ENCODE measurements at regions not wholly inside any gene's neighbourhood (a gene's known extent, or its start where the extent isn't known, plus 50 kb on each side); places are given as distances from the start of the nearest gene placed in this dataset.

- ChIA-PET POLR2A (no interaction called here), CTCF (no interaction called here)
- Histone ChIP-seq H3K9me3 (ENCODE audit: control extremely low read depth in 1 of 3, control insufficient read depth in 2 of 3, insufficient read depth in 1 of 3, low read length in 2 of 3) (peaks cover 0 to 14% (median 0%) of the 10 kb centered on the region in 3 donors), H3K9ac (ENCODE audit: low read length) (no peak overlapping the region), H3K27ac (ENCODE audit: low read length in 2 of 2) (no peak overlapping the region), H3K4me3 (ENCODE audit: control extremely low read depth in 1 of 5, extremely low read depth in 1 of 5, insufficient read depth in 1 of 5, low read depth in 2 of 5, low read length in 4 of 5) (no peak overlapping the region), H2AFZ (ENCODE audit: insufficient read depth, low read depth, low read length, poor library complexity, severe bottlenecking) (no peak overlapping the region), H3K36me3 (replicated peaks in 1 of 2; ENCODE audit: control extremely low read depth in 1 of 2, control insufficient read depth in 1 of 2, extremely low read depth in 1 of 2, insufficient read depth in 2 of 2, low read length in 1 of 2) (no peaks in the 10 kb centered on the region), H3K4me1 (ENCODE audit: control insufficient read depth in 2 of 2, insufficient read depth in 2 of 2, low read length in 2 of 2) (no peaks in the 10 kb centered on the region), H3K4me2 (replicated peaks; ENCODE audit: low read depth, low read length, poor library complexity, severe bottlenecking) (no peak overlapping the region), H3K79me2 (ENCODE audit: control insufficient read depth, insufficient read depth, low read length) (no peaks in the 10 kb centered on the region), H4K20me1 (ENCODE audit: control insufficient read depth, insufficient read depth, low read length, poor library complexity, severe bottlenecking) (no peaks in the 10 kb centered on the region), H3K27me3 (replicated peaks in 1 of 4; ENCODE audit: control extremely low read depth in 1 of 4, control insufficient read depth in 3 of 4, insufficient read depth in 4 of 4, low read length in 3 of 4) (no peaks in the 10 kb centered on the region)
- DNase-seq: no peak
- Mint-ChIP-seq H3K4me1 (no peaks in the 10 kb centered on the region), H3K4me3 (no peak overlapping the region), H3K27ac (no peak overlapping the region), H3K9me3 (ENCODE audit: insufficient read depth) (no peaks in the 10 kb centered on the region), H3K27me3 (no peaks in the 10 kb centered on the region)
- TF ChIP-seq EZH2 (IDR thresholded peaks at IDR 0.05; ENCODE audit: borderline replicate concordance, insufficient read depth, low read depth, low read length, poor library complexity, severe bottlenecking) (no peak), CTCF (IDR thresholded peaks at IDR 0.05) (no peak)
- no peak for ATAC-seq (ENCODE audit: low read depth)
- intact Hi-C loops (cut with micrococcal nuclease): no loop called here
- WGBS (ENCODE audit: insufficient coverage): 84% methylated on average over 9 of the region's 9 CpGs
Observed at GRCh38 chr12:17665839-17666238, 424.2 kb downstream of the RERGL start.

- H3K79me2 ChIP-seq (ENCODE audit: control insufficient read depth, insufficient read depth, low read length): no peaks in the 10 kb centered on the region
- no peaks in the 10 kb centered on the region for H3K4me1 ChIP-seq (ENCODE audit: control insufficient read depth in 2 of 2, insufficient read depth in 2 of 2, low read length in 2 of 2)
- CTCF ChIA-PET: no interaction called here
- H3K9ac ChIP-seq (ENCODE audit: low read length): no peak overlapping the region
- TF ChIP-seq EZH2 (IDR thresholded peaks at IDR 0.05; ENCODE audit: borderline replicate concordance, insufficient read depth, low read depth, low read length, poor library complexity, severe bottlenecking): no peak
- TF ChIP-seq CTCF (IDR thresholded peaks at IDR 0.05): no peak
- Mint-ChIP-seq H3K4me1 (no peaks in the 10 kb centered on the region), H3K4me3 (no peak overlapping the region), H3K27me3 (no peaks in the 10 kb centered on the region), H3K27ac (no peak overlapping the region), H3K9me3 (ENCODE audit: insufficient read depth) (no peaks in the 10 kb centered on the region)
- POLR2A ChIA-PET: no interaction called here
- H3K27ac ChIP-seq (ENCODE audit: low read length in 2 of 2): no peak overlapping the region
- H3K27me3 ChIP-seq (replicated peaks in 1 of 4; ENCODE audit: control extremely low read depth in 1 of 4, control insufficient read depth in 3 of 4, insufficient read depth in 4 of 4, low read length in 3 of 4): no peaks in the 10 kb centered on the region
- no peaks in the 10 kb centered on the region for H4K20me1 ChIP-seq (ENCODE audit: control insufficient read depth, insufficient read depth, low read length, poor library complexity, severe bottlenecking)
- ATAC-seq (ENCODE audit: low read depth) (no peak), DNase-seq (no peak)
- H3K9me3 ChIP-seq (ENCODE audit: control extremely low read depth in 1 of 3, control insufficient read depth in 2 of 3, insufficient read depth in 1 of 3, low read length in 2 of 3): peaks cover 0 to 6% (median 0%) of the 10 kb centered on the region in 3 donors
- no CpG with 5 or more reads among the region's 1 CpG for WGBS (ENCODE audit: insufficient coverage)
- no peak overlapping the region for H3K4me3 ChIP-seq (ENCODE audit: control extremely low read depth in 1 of 5, extremely low read depth in 1 of 5, insufficient read depth in 1 of 5, low read depth in 2 of 5, low read length in 4 of 5)
- H3K36me3 ChIP-seq (replicated peaks in 1 of 2; ENCODE audit: control extremely low read depth in 1 of 2, control insufficient read depth in 1 of 2, extremely low read depth in 1 of 2, insufficient read depth in 2 of 2, low read length in 1 of 2): no peaks in the 10 kb centered on the region
- intact Hi-C loops (cut with micrococcal nuclease): no loop called here
- H3K4me2 ChIP-seq (replicated peaks; ENCODE audit: low read depth, low read length, poor library complexity, severe bottlenecking): no peak overlapping the region
- H2AFZ ChIP-seq (ENCODE audit: insufficient read depth, low read depth, low read length, poor library complexity, severe bottlenecking): no peak overlapping the region
Observed at GRCh38 chr12:17661250-17661649, 428.7 kb downstream of the RERGL start.

Data from B cell (primary cell).